ENCODE measurements at regions not wholly inside any gene's neighbourhood (a gene's known extent, or its start where the extent isn't known, plus 50 kb on each side); places are given as distances from the start of the nearest gene placed in this dataset.

DNA sequence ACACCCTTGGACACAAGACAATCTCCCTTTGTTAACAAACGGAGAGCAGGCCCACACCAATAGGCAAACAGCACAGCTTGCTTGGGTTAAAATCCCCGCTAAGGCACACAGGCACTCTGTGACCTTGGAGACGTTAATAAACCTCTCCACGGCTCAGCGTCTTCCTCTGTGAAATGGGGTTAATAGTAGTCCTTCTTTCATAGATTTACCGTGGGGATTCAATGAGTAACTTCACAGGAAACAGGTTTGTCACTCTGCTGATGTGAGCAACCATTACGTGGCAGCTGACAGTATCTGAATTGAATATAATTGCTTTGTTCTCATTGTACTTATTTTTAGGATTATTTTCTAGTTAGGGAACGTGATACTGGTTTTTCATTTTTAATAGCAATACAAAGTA lies 65.2 kb upstream of the ADRA1B start:
- no peaks in the 10 kb centered on the region for H3K9me1 ChIP-seq (ENCODE audit: control insufficient read depth, insufficient read depth, low read length)
- BruUV-seq (replicated peaks), result no TSS peak
- 0% methylated on average over 8 of the region's 8 CpGs for WGBS (ENCODE audit: insufficient coverage, low coverage, missing lambda C conversion rate)
- H3K9me3 ChIP-seq (replicated peaks; ENCODE audit: control insufficient read depth, insufficient read depth, low read depth, low read length), result no peaks in the 10 kb centered on the region
- ATAC-seq, result no peak
- DNase-seq (ENCODE audit: extremely low read depth in 1 of 4, low spot score in 3 of 4), result no peak
- peaks cover 0 to 5% of the 10 kb centered on the region in 2 experiments; a peak in 1 of 5 replicates for H3K27me3 ChIP-seq (ENCODE audit: control insufficient read depth in 2 of 2, insufficient read depth in 2 of 2, low read length in 2 of 2)
- POLR2A ChIA-PET, result no interaction called here
- no peaks in the 10 kb centered on the region; the same call in 1 of the 2 replicates for H4K20me1 ChIP-seq (replicated peaks; ENCODE audit: control insufficient read depth, insufficient read depth, low read length)
- in situ Hi-C loops (cut with MboI) (no loop called here), intact Hi-C loops (cut with micrococcal nuclease) (no loop called here)
- no peaks in the 10 kb centered on the region for H3K36me3 ChIP-seq (ENCODE audit: control insufficient read depth, insufficient read depth, low read length)
- no peak overlapping the region for H3K4me3 ChIP-seq
- H3K4me1 ChIP-seq (replicated peaks in 1 of 2; ENCODE audit: control insufficient read depth in 2 of 2, insufficient read depth in 2 of 2, low read length in 2 of 2), result no peaks in the 10 kb centered on the region
- CTCF ChIA-PET (ENCODE audit: low intra/inter-chr PET ratio), result no interaction called here
- no peak overlapping the region for H3K27ac ChIP-seq (ENCODE audit: extremely low read depth, low read depth, low read length)
- TF ChIP-seq, protein P1, sequence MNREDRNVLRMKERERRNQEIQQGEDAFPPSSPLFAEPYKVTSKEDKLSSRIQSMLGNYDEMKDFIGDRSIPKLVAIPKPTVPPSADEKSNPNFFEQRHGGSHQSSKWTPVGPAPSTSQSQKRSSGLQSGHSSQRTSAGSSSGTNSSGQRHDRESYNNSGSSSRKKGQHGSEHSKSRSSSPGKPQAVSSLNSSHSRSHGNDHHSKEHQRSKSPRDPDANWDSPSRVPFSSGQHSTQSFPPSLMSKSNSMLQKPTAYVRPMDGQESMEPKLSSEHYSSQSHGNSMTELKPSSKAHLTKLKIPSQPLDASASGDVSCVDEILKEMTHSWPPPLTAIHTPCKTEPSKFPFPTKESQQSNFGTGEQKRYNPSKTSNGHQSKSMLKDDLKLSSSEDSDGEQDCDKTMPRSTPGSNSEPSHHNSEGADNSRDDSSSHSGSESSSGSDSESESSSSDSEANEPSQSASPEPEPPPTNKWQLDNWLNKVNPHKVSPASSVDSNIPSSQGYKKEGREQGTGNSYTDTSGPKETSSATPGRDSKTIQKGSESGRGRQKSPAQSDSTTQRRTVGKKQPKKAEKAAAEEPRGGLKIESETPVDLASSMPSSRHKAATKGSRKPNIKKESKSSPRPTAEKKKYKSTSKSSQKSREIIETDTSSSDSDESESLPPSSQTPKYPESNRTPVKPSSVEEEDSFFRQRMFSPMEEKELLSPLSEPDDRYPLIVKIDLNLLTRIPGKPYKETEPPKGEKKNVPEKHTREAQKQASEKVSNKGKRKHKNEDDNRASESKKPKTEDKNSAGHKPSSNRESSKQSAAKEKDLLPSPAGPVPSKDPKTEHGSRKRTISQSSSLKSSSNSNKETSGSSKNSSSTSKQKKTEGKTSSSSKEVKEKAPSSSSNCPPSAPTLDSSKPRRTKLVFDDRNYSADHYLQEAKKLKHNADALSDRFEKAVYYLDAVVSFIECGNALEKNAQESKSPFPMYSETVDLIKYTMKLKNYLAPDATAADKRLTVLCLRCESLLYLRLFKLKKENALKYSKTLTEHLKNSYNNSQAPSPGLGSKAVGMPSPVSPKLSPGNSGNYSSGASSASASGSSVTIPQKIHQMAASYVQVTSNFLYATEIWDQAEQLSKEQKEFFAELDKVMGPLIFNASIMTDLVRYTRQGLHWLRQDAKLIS (CRISPR knock-in tag; IDR thresholded peaks at IDR 0.05), result no peak
- TF ChIP-seq, protein P2, sequence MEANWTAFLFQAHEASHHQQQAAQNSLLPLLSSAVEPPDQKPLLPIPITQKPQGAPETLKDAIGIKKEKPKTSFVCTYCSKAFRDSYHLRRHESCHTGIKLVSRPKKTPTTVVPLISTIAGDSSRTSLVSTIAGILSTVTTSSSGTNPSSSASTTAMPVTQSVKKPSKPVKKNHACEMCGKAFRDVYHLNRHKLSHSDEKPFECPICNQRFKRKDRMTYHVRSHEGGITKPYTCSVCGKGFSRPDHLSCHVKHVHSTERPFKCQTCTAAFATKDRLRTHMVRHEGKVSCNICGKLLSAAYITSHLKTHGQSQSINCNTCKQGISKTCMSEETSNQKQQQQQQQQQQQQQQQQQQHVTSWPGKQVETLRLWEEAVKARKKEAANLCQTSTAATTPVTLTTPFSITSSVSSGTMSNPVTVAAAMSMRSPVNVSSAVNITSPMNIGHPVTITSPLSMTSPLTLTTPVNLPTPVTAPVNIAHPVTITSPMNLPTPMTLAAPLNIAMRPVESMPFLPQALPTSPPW (CRISPR knock-in tag; IDR thresholded peaks at IDR 0.05), result no peak
- H2AFZ ChIP-seq (ENCODE audit: low read depth, low read length), result no peak overlapping the region
- H3K4me2 ChIP-seq (ENCODE audit: insufficient read depth, low read length), result no peak overlapping the region
- no peak for FAIRE-seq
- H3K9ac ChIP-seq (ENCODE audit: insufficient read depth in 1 of 2, low read depth in 2 of 2, low read length in 2 of 2), result no peak overlapping the region
- H3K79me2 ChIP-seq (ENCODE audit: control insufficient read depth, insufficient read depth, low read length), result no peaks in the 10 kb centered on the region
